ENCODE measurements at regions not wholly inside any gene's neighbourhood (a gene's known extent, or its start where the extent isn't known, plus 50 kb on each side); places are given as distances from the start of the nearest gene placed in this dataset.

GRCh38 chr10:44478040-44478439, 93.1 kb upstream of the CXCL12 start:
- no peak for TF ChIP-seq POLR2AphosphoS5 (IDR thresholded peaks at IDR 0.05; ENCODE audit: low read depth, low read length)
- no peak for TF ChIP-seq TAF1 (IDR thresholded peaks at IDR 0.05; ENCODE audit: low read depth, low read length)
- no peak for TF ChIP-seq POLR2A (IDR thresholded peaks at IDR 0.05; ENCODE audit: low read depth, low read length)

All from GM12891 (cell line).